Upper lobe of right lung (tissue), 1 donor: ENCODE measurements at regions not wholly inside any gene's neighbourhood (a gene's known extent, or its start where the extent isn't known, plus 50 kb on each side); places are given as distances from the start of the nearest gene placed in this dataset.
A peak's percentile ranks its signal among the peaks of the same experiment; 100 is the strongest.

ENCODE experiments used
- ATAC-seq: fragments of 200-7000 bp; cut with Tn5 transposase; one replicate; pipeline ENCODE4 v1.9.1; 2020; ENCODE audit warnings: mild to moderate bottlenecking, moderate library complexity
- DNase-seq: peaks from one replicate; pipeline ENCODE4 v3.0.0-alpha.2; 2020
- H3K27ac ChIP-seq: fragments of 200-600 bp; one replicate; pipeline ENCODE4 v1.8.0; 2022
- H3K27me3 ChIP-seq: fragments of 200-600 bp; one replicate; pipeline ENCODE4 v1.8.0; 2022; ENCODE audit warnings: mild to moderate bottlenecking
- H3K36me3 ChIP-seq: fragments of 200-600 bp; one replicate; pipeline ENCODE4 v1.8.0; 2022
- H3K4me1 ChIP-seq: fragments of 200-600 bp; one replicate; pipeline ENCODE4 v1.8.0; 2022
- H3K4me3 ChIP-seq: fragments of 200-600 bp; one replicate; pipeline ENCODE4 v1.8.0; 2022; ENCODE audit warnings: mild to moderate bottlenecking
- H3K9me3 ChIP-seq: fragments of 200-600 bp; one replicate; pipeline ENCODE4 v1.8.0; 2022
- CTCF ChIP-seq: fragments of 200-600 bp; IDR thresholded peaks from one replicate; pipeline ENCODE4 v1.8.0; 2022; ENCODE audit warnings: antibody characterized with exemption
- intact Hi-C: fragments of 100-400 bp; cut with DNase I; formaldehyde crosslinking; loops from one replicate; pipeline ENCODE4 v1.11.0; 2022
- donor health status: DM: no; HTN: yes; CAD: no; lungs with severe emphysema.

GRCh38 chr4:36747277-36748129 lies 466.1 kb downstream of the DTHD1 start:
- DNase-seq, result no peak
- peak; percentile 34 for ATAC-seq

DNA sequence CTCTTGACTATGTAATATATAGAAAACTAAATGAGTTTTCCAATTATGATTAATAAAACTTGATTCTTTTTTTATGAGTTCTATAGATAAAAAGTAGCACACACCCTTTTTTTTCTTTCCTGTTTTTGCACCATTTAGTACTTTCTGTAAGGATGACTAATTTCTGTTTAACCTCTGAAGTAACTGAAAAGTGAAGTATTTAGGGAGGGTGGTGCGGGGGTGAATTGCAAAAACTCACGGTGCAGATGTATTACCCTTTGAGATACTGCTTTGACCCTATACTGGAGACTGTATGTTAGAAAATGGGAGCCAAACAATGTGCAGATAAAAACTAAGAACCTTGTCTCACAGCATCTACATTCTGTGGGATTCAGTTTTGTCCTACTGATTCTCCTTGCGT lies 471.6 kb downstream of the DTHD1 start:
- no peak for TF ChIP-seq CTCF
- Histone ChIP-seq H3K27me3 (no peaks in the 10 kb centered on the region), H3K36me3 (no peaks in the 10 kb centered on the region)

More at GRCh38 chr4:36747277-36748129, 466.1 kb downstream of the DTHD1 start:
- Histone ChIP-seq H3K27me3 (no peaks in the 10 kb centered on the region), H3K4me1 (no peaks in the 10 kb centered on the region), H3K27ac (no peak overlapping the region), H3K4me3 (no peak overlapping the region), H3K36me3 (no peaks in the 10 kb centered on the region), H3K9me3 (no peaks in the 10 kb centered on the region)
- no peak for TF ChIP-seq CTCF
- intact Hi-C loops, result no loop called here

GRCh38 chr4:36757580-36758311 lies 476.3 kb downstream of the DTHD1 start:
- Histone ChIP-seq H3K9me3 (no peaks in the 10 kb centered on the region), H3K4me3 (no peak overlapping the region), H3K4me1 (no peaks in the 10 kb centered on the region), H3K36me3 (no peaks in the 10 kb centered on the region), H3K27ac (no peak overlapping the region), H3K27me3 (no peaks in the 10 kb centered on the region)
- DNase-seq, result no peak
- intact Hi-C loops, result no loop called here
- no peak for ATAC-seq
- TF ChIP-seq CTCF, result no peak

More for the DNA sequence above, 471.6 kb downstream of the DTHD1 start:
- DNase-seq, result no peak
- no peaks in the 10 kb centered on the region for H3K4me1 ChIP-seq
- no peak overlapping the region for H3K27ac ChIP-seq
- H3K4me3 ChIP-seq, result no peak overlapping the region
- intact Hi-C loops, result no loop called here
- no peak for ATAC-seq
- H3K9me3 ChIP-seq, result no peaks in the 10 kb centered on the region

DNA sequence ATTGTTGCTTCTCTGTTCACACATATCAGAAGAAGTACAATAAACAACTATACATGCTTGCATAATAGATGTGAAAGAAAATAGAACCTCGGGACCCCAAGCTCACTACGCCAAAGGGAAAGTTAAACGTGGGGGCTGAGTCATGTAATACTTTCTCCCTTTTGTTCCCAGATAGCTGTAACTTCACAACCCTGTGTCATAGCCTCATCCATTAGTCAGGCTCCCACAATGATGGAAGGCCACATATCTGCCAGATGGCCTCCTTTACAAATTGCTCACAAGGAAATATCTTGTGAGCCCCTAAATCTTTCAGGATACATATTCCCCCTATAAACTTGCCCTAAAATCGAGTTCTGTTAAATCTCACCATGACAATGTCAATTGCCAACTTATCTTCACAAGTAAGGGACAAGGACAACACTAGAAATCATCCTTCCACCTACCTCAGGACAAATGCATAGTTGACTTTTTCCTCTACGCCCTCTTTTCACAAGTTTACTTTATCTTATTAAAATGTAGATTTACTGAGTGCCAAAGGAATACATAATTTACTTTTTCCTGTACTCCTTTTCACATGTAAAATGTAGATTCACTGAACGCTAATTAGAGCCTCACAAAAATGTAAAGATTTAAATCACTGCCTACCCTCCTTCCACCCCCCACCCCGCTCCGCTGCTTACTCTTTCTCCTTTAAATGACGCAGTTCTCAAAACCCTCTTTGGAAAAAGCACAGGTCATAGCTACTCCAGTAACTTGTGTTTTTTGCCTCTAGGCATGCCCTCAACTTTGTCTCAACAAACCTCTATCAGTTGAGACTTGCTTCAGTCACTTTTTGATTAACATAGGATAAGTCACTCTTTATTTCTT lies 477.1 kb downstream of the DTHD1 start:
- H3K4me1 ChIP-seq, result no peaks in the 10 kb centered on the region
- no peak overlapping the region for H3K27ac ChIP-seq
- TF ChIP-seq CTCF, result no peak
- H3K4me3 ChIP-seq, result no peak overlapping the region
- no peaks in the 10 kb centered on the region for H3K9me3 ChIP-seq
- H3K27me3 ChIP-seq, result no peaks in the 10 kb centered on the region
- ATAC-seq (no peak), DNase-seq (no peak)
- intact Hi-C loops, result no loop called here
- H3K36me3 ChIP-seq, result no peaks in the 10 kb centered on the region

DNA sequence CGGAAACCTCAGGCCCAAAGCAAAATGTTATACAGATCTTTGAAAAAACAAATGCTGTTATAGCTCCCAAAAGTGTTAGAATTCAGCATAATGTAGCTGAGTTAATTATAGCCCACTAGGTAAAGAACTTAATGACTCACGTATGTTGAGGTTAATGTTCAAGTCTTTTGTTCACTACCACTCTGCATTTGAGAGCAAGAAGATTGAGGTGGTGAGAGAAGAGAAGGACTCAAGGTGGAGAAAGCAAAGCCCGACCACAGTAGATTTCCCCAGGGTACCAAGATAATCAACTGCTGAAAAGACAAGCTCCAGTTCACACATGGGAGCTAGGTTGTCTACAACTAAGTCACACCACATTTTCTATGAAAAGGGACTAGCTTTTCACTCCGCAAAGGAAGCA lies 480.2 kb downstream of the DTHD1 start:
- Histone ChIP-seq H3K4me1 (no peaks in the 10 kb centered on the region), H3K27me3 (no peaks in the 10 kb centered on the region), H3K9me3 (no peaks in the 10 kb centered on the region), H3K4me3 (no peak overlapping the region), H3K36me3 (no peaks in the 10 kb centered on the region), H3K27ac (no peak overlapping the region)
- intact Hi-C loops, result no loop called here
- TF ChIP-seq CTCF, result no peak
- no peak for DNase-seq
- no peak for ATAC-seq
